Esophagus mucosa (tissue), 1 donor: ENCODE measurements at regions not wholly inside any gene's neighbourhood (a gene's known extent, or its start where the extent isn't known, plus 50 kb on each side); places are given as distances from the start of the nearest gene placed in this dataset.

Experiments
- ATAC-seq: fragments of 200-7000 bp; cut with Tn5 transposase; one replicate; pipeline ENCODE4 v1.9.1; 2020
- donor health status: DM: yes; HTN: yes; CAD: no.

- no peak for ATAC-seq
Observed at GRCh38 chr9:107119735-107120134, 163.3 kb upstream of the RAD23B start.

GRCh38 chr9:107123389-107123788, 159.7 kb upstream of the RAD23B start:
- no peak for ATAC-seq

GRCh38 chr9:107127608-107128007, 155.5 kb upstream of the RAD23B start:
- no peak for ATAC-seq

- peak; percentile 41 for ATAC-seq
Observed at GRCh38 chr9:107131108-107131799, 151.8 kb upstream of the RAD23B start.

GRCh38 chr9:107136296-107136695, 146.8 kb upstream of the RAD23B start:
- no peak for ATAC-seq

GRCh38 chr9:107137495-107138202, 145.4 kb upstream of the RAD23B start:
- ATAC-seq = peak; percentile 36

GRCh38 chr9:107138261-107138992, 144.7 kb upstream of the RAD23B start:
- no peak for ATAC-seq

GRCh38 chr9:107141967-107142366, 141.1 kb upstream of the RAD23B start:
- no peak for ATAC-seq

- ATAC-seq = no peak
Observed at GRCh38 chr9:107142430-107142829, 140.6 kb upstream of the RAD23B start.

GRCh38 chr9:107142896-107143603, 140.0 kb upstream of the RAD23B start:
- no peak for ATAC-seq

- ATAC-seq = no peak
Observed at GRCh38 chr9:107144475-107144874, 138.6 kb upstream of the RAD23B start.

GRCh38 chr9:107147134-107147533, 135.9 kb upstream of the RAD23B start:
- ATAC-seq = no peak

GRCh38 chr9:107148216-107148615, 134.9 kb upstream of the RAD23B start:
- no peak for ATAC-seq

GRCh38 chr9:107149756-107150155, 133.3 kb upstream of the RAD23B start:
- no peak for ATAC-seq

- no peak for ATAC-seq
Observed at GRCh38 chr9:107153336-107153735, 129.7 kb upstream of the RAD23B start.

GRCh38 chr9:107154291-107154690, 128.8 kb upstream of the RAD23B start:
- ATAC-seq = no peak

GRCh38 chr9:107154766-107155165, 128.3 kb upstream of the RAD23B start:
- ATAC-seq = no peak

- ATAC-seq = no peak
Observed at GRCh38 chr9:107155244-107155817, 127.7 kb upstream of the RAD23B start.

GRCh38 chr9:107158321-107158720, 124.8 kb upstream of the RAD23B start:
- ATAC-seq = no peak

GRCh38 chr9:107161338-107161737, 121.7 kb upstream of the RAD23B start:
- no peak for ATAC-seq

- no peak for ATAC-seq
Observed at GRCh38 chr9:107163370-107163769, 119.7 kb upstream of the RAD23B start.

GRCh38 chr9:107169796-107170195, 113.3 kb upstream of the RAD23B start:
- no peak for ATAC-seq

GRCh38 chr9:107170801-107171200, 112.3 kb upstream of the RAD23B start:
- ATAC-seq = no peak
